Renal pelvis (tissue), 1 donor: ENCODE measurements at regions not wholly inside any gene's neighbourhood (a gene's known extent, or its start where the extent isn't known, plus 50 kb on each side); places are given as distances from the start of the nearest gene placed in this dataset.

Experiments used
- DNase-seq: peaks from one replicate; pipeline ENCODE4 v3.0.0-alpha.2; 2013

DNA sequence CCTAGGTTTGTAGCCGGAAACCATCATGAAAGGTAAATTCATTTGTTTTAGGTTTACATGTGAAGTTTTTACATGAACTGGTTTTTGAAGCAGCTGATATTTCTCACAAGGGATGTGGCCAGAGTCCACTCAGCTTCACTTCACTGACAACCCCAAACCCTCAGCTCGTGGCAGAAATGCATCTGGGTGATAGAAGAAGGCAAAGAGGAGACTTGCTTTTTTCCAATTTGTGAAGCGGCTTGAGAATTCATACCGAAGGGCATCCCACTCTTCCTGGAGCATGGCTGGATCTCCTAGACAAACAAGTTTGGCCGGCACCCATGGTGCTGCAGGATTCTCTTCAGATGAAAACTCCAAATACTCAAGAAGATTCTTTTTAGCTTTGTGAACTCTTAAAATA is 392.8 kb upstream of the CNR1 start:
- DNase-seq = no peak

DNA sequence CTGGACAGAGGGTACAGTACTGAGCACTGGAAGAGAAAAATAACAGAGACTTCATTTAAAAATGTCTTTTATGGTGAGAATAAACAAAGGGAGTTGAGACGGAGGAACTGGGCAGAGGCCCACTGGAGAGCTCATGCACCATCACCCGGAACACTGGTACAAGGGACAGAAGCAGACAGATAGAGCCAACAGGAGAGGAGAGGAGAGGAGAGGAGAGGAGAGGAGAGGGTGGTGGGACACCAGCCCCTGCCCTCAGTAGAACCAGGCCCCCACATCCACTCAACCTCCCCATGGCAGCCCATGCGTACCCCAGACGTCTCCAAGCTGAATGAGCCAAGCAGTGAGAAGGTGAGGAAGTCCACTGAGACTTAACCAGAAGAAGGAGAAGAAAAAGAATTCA is 390.5 kb upstream of the CNR1 start:
- DNase-seq = no peak

DNA sequence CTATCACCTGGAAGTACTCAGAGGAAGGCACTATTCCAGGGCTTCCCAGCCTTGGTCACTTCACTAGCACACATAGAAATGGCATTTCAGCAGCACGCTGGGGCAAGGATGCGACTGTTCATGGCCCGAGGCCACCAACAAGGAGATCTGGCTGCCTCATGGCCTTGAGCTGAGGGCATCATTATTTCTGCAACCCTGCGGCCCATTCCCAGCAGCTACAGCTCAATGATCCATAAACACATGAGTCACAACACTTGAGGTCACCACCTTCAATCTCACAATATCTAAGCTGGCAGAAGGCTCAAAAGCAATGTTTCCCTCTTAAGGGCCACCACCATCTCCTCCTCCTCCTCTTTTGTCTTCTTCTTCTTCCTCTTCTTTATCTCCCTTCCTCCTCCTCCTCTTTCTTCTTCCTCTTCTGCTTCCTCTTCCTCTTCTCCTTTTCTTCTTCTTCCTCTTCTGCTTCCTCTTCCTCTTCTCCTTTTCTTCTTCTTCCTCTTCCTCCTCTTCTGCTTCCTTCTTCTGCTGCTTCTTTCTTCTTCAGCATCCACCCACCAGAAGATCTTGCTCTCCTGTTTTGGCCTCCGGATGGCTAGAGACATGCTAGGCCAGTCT is 382.9 kb upstream of the CNR1 start:
- DNase-seq = no peak

DNA sequence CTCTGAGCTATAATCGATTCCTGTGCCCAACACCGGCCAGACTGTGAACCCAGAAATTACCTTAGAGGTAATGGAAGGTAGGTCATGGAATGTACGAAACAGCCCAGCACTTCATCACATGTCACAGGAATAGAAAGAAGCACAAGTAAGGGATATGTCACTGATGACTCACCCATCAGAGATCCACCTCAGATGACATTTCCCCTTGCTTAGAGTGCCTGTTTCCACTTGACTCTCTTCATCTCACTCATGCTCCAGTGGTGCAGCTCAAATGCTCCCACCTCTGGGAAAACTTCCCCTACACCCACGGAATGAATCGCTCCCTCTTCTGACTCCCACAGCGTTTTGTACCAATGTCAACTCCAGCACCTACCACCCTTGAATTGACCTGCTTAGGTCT is 381.6 kb upstream of the CNR1 start:
- DNase-seq = no peak

DNA sequence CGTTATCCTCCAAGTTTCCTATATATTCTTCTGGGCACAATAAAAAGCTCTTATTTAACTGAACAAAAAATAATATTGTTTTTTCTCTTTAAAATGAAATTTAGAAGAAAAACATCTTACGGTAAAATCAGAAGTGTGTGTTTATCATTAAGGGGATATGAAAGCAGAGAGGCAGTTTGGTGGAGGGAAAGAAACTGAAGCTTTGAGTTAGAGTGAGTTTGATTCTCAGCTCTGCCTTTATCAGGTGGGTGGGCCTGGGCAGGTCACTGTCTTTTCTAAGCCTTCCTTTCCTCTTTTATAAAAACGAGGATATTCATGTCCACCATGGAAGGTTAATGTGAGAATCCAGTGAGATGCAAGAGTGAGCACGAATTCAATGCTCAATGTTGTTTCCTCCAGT is 379.8 kb upstream of the CNR1 start:
- no peak for DNase-seq

DNA sequence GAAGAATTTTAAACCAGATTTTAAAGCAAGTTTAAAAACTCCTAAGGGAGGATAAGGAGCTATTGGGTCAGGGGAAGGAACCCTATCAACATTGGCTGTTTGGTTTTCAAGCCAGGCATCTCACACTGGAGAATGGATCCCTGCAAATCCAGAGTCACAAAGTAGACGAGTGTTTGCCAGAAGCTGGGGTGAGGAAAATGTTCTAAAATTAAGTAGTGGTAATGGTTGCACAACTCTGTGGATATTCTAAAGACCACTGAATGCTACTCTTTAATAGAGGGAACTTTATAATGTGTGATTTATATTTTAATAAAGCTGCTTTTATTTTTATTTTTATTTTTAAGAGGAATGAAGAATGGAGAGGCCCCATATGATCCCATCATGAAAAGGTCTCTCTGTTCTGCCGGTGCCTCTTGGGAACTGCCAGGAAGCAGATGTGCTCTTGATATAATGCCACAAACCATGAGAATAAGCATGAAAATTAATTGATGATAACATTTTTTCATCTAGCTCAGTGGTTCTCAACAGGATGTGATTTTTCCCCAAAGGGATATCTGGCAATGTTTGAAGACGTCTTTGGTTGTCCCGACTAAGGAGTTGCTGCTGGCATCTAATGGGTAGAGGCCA is 379.0 kb upstream of the CNR1 start:
- no peak for DNase-seq

DNA sequence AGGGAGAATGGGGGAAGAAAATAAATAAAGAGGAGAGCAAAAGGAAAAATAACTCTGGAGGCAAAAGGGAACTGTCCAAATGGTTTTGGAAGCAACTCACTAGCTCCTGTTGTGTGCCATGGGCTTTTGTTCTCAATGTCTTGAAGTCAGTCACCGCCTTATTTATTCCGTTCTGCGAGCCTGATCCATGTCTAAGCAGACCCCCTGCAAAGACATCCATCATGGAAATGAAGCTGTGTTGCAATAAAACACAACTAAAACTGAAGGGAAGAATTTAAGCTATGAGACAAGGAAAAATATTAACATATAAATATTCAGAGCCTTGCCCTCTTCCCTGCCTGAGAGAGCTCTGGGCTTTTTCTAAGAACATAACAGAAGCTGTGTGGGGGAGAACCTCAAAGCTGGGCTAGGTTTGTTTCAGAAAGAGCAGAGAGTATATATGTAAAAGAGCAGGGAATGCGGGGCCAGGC is 373.2 kb upstream of the CNR1 start:
- DNase-seq = no peak

DNA sequence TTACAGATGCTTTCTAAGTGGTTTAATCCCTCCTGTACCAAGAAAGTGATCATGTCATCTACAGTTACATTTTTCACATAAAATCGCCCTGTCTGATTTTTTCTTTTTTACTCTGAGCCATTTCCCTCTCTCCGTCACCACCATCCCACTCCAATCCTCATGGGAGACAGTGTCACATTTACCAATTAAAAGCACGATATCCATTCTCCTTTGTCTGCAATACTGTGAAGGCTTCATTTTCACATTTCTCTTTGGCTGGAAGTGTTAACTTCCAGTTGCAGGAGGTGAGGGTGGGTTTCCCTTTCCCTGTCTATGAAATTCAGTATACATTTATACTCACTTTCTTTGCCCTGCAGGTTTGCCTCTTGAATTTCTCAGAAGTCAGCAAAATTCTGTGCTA is 372.7 kb upstream of the CNR1 start:
- DNase-seq = no peak

DNA sequence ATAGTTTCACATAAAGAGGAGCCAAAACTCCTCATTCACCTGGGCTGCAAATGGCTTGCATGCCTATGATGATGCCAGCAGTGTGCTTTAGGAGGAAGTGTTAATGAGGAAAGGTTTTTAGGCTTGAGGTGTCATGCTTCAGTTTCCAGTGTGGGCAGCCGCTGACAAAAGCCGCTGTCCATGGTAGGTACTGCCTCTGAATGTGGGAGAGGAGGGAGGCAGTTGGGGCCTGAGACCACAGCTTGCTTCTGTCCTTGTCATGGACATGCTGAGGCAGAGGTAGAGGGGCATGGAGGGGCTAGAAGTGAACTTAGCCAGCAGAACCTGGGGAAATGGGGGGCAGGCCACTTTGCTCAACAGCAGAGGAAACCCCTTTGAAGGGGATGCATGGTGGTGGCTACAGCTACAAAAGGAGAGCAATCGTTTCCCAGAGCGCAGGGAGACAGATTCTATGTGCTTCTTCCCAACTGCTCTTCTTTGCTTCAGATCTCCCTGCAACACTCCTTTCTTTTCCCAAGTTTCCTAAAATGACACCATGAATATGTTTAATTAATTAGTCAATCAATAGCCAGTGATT is 372.1 kb upstream of the CNR1 start:
- peak; percentile 57 for DNase-seq

DNA sequence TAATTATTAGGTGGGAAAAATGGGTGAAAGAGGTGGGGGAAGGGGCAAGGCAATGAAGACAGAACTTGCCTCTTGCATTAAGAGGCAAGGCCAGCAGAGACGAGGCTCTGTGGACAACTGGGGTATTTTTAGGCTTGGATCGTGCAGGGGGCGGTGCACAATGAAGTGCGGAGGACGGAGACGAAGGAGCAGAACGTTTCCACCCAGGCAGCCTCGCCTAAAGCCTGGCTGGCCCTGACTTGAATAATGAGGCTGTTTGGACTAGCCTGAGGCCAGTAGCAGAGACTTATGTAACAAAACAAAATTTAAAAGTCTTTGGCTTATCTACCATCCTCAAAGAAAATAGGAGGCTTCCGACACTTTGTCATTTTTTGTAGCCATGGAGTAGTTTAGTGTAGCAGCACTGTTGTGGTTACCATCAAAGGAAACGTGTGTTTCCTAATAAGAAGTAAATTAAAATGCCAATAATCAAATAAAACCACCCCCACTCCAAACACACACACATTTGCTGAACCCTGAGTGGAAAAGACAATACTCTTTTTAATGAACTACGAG is 370.0 kb upstream of the CNR1 start:
- no peak for DNase-seq

DNA sequence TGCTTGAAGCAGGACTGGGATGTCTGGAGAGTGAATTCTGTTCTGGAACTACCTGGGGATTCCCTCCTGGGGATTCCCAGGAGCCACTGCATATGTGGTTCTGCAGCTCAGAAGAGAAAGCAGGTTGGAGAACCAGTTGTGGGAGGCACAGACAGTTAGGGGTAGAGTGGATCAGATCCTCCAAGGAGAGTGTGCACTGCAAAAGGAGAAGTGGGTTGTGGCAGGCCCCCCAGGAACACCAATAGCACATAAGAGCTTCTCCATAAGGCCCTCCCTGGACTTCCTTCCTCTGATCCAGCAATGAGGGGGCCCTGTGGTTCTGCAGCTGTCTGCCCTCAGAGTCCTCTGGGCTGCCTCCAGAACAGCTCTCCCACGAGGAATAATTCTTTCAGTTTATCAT is 369.2 kb upstream of the CNR1 start:
- DNase-seq = no peak

DNA sequence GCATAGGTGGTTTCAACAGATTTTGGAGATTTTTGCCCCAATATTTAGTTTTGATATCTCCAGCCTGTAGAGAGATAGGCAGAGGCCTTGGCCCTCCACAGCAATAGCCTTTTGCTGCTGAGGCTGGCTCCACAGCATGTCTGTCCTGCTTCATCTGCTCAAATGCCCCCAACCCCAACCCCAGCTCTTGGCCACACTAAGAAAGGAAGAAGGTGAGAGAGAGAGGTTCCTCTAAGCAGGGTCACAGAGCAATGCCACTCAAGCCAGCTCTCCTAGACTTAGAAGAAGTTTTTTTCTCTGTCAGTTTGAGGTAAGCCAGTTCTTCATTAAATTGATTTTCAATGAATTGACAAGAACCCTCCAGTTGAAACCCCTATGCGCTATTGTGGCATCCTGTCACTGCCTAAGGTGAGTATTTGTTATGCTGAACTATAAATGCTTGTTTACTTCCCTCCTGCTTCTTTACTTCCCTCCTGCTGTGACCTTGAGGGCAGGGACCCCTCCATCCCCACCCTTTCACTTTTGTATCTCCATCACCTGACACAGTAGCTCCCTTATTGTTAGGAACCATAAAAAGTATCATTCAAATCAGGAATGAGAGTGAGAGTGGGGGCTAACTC is 366.2 kb upstream of the CNR1 start:
- no peak for DNase-seq

DNA sequence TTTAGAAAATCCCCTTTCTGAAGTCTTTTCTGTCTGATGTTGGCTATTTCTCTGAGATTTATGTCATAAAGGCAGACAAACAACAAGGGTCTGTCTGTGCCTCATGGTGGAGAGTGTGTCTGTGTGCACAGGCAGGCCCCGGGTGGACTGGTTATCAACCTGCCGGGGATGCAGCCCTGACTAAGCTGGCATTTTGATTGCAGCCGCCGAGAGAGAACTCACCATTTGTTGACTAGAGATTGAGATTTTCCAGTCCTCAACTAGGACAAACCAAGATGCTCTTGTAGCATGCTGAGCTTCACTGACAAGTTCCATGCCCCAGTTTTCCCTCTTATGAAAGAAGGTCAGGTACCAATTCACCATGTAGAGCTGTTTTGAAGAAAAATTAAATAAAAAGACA is 363.6 kb upstream of the CNR1 start:
- no peak for DNase-seq

DNA sequence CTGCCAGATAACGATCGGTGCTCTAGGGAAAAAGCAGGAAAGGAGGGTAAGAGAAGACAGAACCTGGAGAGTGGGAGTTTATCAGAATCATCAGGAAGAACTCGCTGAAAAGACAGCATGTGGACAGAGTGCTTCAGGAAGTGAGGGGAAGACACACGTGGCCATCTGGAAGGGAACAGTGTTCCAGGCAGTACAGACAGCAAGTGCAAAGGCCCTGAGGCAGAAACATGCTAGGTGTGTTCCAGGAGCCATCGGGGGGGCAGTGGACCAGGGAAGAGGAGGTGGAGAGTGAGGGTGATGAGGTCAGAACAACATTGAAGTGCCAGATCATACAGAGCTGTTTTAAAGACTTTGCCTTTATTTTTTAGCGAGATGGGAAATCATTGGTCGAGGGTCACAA is 354.3 kb upstream of the CNR1 start:
- DNase-seq = no peak

DNA sequence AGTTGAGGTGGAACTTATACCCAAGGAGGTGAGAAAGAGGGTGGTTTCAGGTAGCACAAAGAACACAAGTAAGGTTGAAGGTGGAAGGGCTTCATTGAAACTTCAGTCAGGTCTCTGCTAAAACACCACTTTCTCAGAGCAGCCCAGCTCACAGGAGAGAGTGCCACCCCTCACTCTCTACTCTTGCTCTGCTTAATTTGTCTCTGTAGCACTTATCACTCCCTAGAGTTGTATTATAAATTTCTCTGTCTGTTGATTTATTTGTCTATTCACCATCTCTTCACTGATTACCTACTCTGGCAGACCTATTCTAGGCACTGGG is 353.8 kb upstream of the CNR1 start:
- no peak for DNase-seq

DNA sequence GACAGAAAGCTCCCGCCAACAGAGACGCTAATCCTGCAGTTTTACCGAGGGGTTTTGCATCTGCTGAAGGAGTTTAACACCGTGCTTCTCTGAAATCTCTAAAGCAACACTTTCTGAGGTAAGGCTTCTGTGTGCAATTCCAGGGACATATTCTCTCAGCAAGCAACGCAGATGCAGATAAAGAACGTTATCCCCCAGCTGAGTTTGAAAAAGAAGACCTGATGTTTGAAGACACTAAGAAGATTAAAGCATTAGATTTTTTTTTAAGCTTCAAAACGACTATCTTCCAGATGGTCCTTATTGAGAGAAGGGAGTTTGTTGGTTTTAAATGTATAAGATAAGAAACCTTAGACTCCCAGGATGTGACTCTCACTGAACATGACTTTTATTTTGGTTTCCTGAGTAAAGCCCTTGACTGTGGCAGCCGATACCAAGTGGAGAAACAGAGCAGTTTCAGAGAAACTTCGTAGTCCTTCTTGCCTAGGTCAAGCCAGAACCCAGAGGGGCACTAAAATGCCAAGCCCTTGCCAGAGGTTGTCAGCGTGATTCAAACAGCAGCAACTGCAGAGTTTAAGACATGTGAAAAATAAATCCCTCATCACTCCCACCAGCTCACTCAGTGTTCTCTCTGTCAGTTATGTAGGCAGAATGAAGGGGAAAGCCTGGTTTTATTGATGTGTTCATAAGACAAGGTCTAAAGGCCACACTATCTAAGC is 353.3 kb upstream of the CNR1 start:
- peak; percentile 34 for DNase-seq

DNA sequence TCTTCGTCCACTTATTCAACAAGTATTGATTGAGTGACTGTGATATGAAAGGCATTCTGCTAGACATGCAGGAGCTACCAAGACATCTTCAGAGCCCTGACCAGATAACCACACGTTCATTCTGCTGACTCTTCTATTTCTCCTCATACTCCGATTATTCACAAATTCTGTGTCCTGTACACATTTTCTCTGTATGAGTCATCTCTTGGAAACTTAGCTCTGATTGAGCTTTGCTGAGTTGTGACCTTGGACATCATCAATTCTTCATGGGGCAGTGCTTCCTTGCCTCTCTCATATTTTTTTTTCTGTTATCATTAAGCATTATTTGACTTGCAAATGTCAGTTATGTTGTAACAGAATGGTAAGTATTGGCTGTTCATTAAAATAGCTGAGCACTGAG is 351.6 kb upstream of the CNR1 start:
- no peak for DNase-seq

DNA sequence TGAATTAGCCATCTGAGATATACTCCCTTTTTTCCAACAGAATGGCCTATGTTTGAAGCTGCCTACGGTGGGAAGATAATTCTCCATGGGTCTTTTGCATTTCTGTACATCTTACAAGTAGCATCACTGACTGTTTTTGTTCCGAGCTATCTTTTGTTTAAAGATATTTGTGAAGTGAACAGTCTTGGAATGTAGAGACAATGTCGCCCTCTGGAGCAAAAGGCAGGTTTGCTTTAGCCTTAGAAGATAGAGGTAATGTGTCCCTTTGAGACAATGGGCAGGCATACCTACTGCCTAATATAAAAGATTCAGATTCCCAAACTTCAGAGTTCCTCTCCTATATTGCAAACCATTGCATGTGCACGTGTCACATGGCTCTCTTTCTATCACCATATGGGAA is 347.8 kb upstream of the CNR1 start:
- no peak for DNase-seq

DNA sequence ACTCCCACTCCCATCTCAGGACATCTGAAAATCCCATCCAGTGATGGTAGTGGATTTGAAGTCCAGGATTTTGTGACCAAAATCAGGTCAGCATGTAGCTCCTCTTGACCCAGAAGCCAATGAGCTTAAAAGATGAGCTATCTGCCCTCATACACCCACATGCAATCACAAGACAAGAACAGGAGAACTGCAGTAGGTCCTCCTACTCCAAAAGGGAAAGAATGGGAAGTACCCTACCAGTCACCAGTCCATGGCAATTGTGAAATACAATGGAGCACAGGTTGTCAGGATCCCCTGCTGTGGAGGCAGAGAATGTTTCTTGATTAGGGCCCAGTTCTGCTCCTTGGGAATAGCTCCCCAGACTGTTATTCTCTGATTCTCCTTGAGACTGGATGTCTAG is 347.3 kb upstream of the CNR1 start:
- DNase-seq = no peak

DNA sequence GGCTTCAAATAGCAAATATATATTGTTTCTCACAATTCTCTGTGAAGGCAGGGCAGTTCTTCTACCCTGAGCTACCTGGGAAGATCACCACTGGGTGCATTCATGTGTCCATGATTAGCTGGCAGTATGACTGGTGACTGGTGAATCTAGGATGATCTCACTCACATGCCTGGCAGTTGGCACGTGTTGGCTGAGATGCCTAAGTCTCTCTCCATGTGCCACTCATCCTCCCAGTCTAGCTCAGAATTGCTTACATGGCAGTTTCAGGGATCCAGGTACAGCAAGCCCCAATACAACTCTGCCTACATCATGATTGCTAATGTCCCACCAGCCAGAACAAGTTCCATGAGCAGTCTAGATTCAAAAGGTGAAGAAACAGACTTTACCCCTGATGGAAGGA is 346.8 kb upstream of the CNR1 start:
- no peak for DNase-seq

DNA sequence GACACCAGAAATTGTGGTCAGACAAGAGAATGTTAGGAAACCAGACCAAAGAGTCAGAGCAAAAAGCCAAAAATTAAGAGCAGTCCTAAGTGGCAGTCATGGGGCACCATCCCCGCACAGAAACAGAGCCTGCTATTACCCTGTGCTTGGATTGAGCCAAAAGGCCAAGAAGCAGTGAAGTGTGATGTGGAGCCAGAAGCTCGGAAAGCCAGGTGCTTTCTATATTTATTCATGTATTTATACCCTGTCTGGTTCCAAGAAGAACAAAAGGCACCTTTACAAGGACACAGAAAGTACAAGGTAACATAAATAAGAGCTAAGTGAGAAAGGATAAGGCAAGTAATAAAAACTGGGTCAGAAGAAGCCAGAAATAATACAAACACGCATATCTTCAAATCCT is 336.2 kb upstream of the CNR1 start:
- DNase-seq = no peak

DNA sequence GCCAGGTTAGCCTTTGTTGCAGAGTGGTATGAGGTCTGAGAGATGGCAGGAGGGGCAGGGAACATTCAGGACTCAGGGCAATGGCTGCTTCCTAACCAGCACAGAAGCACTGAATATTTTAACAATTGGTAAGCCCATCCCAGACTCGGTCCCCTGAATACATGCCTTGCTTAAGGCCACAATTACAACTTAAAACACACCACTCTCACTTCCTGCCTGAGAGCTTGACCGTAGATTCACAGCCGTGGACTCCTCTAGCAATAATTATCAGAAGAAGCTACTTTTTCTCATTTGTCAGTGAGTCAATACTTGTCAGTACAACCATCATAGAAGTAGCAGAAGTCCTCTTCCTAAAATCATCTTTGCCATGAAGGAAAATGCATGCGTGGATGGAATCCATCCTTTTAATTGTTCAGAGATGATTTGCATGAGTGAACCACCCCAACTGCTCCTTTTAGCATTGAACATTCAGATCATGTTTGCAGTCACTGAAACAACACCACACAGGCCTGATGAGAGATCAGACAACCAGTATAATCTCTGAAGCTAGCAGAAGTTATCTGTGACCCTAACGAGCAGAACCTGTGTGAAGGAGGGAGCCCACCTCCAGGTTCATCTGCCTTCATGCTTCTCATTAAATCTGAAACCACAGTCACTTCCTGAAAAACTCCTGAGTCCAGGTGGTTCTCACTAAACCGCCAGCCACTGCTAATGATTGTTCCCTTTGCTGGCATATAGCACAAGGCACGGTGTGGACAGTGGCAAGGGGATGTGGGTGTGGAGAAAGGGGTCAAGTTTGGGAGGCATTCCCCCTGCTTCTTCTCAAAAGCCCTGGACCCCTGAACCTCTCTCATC is 333.9 kb upstream of the CNR1 start:
- DNase-seq = no peak
